ENCODE measurements at regions not wholly inside any gene's neighbourhood (a gene's known extent, or its start where the extent isn't known, plus 50 kb on each side); places are given as distances from the start of the nearest gene placed in this dataset.

DNA sequence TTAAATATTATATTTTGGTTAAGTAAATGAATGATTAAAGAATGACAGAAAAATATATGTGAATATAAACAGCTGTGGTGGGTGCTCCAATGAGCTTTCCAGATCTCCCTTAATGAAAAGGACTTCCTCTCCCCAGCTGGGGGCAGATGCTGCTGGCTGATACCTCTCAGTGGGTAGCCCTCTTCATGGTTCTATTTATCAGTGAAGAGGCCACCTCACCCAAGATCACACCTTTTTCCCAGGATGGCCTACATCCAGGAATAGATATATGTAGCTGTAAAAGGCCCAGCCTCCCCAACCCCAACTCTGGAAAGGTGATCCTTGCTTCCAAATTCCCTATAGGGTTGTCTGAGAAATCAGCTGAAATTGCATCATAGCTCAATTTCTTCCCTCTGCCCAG is 135.2 kb upstream of the ACVR2A start:
- Histone ChIP-seq H3K36me3 (ENCODE audit: insufficient read depth, low read length) (no peaks in the 10 kb centered on the region), H3K9me3 (replicated peaks; ENCODE audit: low read length) (no peaks in the 10 kb centered on the region), H3K9ac (ENCODE audit: low read depth, low read length) (no peak overlapping the region), H3K4me2 (ENCODE audit: low read length) (no peak overlapping the region), H3K4me3 (ENCODE audit: low read length) (no peak overlapping the region), H3K4me1 (ENCODE audit: control insufficient read depth, insufficient read depth, low read length) (peaks cover 5% of the 10 kb centered on the region), H3K27me3 (ENCODE audit: control insufficient read depth, insufficient read depth, low read length) (no peaks in the 10 kb centered on the region)

- Histone ChIP-seq H3K4me1 (ENCODE audit: control insufficient read depth, insufficient read depth, low read length) (no peaks in the 10 kb centered on the region), H3K4me2 (ENCODE audit: low read length) (no peak overlapping the region), H3K9ac (ENCODE audit: low read depth, low read length) (no peak overlapping the region), H3K4me3 (ENCODE audit: low read length) (no peak overlapping the region), H3K9me3 (replicated peaks; ENCODE audit: low read length) (no peaks in the 10 kb centered on the region), H3K36me3 (ENCODE audit: insufficient read depth, low read length) (no peaks in the 10 kb centered on the region), H3K27me3 (ENCODE audit: control insufficient read depth, insufficient read depth, low read length) (no peaks in the 10 kb centered on the region)
Observed at GRCh38 chr2:147703171-147703570, 141.7 kb upstream of the ACVR2A start.

DNA sequence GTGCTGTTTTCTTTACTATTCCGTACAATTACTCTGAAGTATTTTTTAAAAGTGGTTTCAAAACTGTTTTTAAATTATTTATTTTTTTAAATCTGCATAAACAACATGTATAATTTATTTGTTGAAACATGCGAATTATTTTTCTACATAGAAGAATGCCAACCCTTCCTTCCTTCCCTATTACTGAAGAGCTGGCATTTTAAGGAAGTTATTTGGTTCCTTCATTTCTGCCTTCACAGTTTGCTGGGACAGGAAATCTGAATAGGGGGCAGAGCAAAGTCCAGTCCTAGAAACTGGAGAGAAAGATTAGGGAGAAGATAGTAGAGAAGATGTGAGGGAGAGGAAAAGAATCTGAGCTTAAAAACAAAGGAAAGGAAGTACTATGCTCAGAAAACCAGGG is 146.7 kb upstream of the ACVR2A start:
- no peak overlapping the region for H3K4me2 ChIP-seq (ENCODE audit: low read length)
- no peaks in the 10 kb centered on the region for H3K36me3 ChIP-seq (ENCODE audit: insufficient read depth, low read length)
- H3K9ac ChIP-seq (ENCODE audit: low read depth, low read length): no peak overlapping the region
- H3K27me3 ChIP-seq (ENCODE audit: control insufficient read depth, insufficient read depth, low read length): no peaks in the 10 kb centered on the region
- H3K9me3 ChIP-seq (replicated peaks; ENCODE audit: low read length): no peaks in the 10 kb centered on the region
- H3K4me1 ChIP-seq (ENCODE audit: control insufficient read depth, insufficient read depth, low read length): no peaks in the 10 kb centered on the region
- H3K4me3 ChIP-seq (ENCODE audit: low read length): no peak overlapping the region

GRCh38 chr2:147696426-147696825 is 148.4 kb upstream of the ACVR2A start:
- Histone ChIP-seq H3K4me3 (ENCODE audit: low read length) (no peak overlapping the region), H3K9ac (ENCODE audit: low read depth, low read length) (no peak overlapping the region), H3K27me3 (ENCODE audit: control insufficient read depth, insufficient read depth, low read length) (no peaks in the 10 kb centered on the region), H3K36me3 (ENCODE audit: insufficient read depth, low read length) (no peaks in the 10 kb centered on the region), H3K4me2 (ENCODE audit: low read length) (no peak overlapping the region), H3K4me1 (ENCODE audit: control insufficient read depth, insufficient read depth, low read length) (no peaks in the 10 kb centered on the region), H3K9me3 (replicated peaks; ENCODE audit: low read length) (no peaks in the 10 kb centered on the region)

DNA sequence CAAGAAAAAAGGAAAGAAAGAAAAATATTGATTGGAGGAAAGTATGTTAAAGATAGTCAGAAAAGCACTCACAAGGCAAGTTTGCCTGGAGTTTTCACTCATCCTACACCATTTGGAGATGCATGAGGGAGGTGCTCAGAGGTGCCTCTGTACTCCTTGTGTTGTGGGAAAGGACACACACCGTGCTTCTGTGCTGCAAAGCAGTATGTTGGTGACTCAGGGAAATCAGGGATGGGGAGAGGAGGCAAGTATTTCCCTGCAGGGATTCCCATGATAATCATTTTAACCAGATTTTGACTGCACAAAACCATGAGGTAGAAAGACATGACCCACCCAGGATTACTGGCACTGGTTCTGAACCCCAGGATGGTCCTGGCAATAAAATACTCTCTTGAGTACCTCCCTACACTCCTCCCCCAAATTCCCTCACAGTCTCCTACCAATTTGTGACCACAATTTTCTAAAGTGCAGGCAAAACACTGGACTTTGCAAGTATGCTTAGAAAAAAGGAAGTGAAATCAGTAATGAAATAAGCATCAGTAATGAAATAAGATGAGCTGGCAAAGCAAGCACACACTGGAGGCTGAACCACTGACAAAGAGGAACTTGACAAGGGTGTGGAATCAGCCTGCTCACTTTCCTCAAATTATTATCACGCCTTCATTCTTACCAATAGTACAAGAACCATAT is 155.5 kb upstream of the ACVR2A start:
- Histone ChIP-seq H3K27me3 (ENCODE audit: control insufficient read depth, insufficient read depth, low read length) (no peaks in the 10 kb centered on the region), H3K36me3 (ENCODE audit: insufficient read depth, low read length) (no peaks in the 10 kb centered on the region), H3K9me3 (replicated peaks; ENCODE audit: low read length) (no peaks in the 10 kb centered on the region), H3K4me2 (ENCODE audit: low read length) (no peak overlapping the region), H3K9ac (ENCODE audit: low read depth, low read length) (no peak overlapping the region), H3K4me3 (ENCODE audit: low read length) (no peak overlapping the region), H3K4me1 (ENCODE audit: control insufficient read depth, insufficient read depth, low read length) (no peaks in the 10 kb centered on the region)

DNA sequence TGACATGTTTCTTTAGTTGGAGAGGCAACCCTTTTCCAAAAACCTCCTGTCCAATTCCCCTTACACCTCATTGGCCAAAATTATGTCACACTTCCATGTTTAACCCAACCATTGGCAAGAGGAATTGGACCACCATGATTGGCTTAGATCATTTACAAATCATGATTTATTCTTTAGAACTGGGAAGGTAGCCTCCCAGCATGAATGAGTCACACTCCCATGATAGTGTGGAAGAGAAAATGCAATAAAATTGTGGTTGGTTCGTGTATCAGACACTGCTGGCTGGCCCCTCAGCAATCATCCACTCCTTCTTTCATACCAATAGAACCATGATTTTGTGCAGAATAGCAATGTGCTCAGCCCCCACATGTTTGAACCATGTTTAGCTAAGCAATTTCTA is 156.6 kb upstream of the ACVR2A start:
- H3K9ac ChIP-seq (ENCODE audit: low read depth, low read length): no peak overlapping the region
- H3K9me3 ChIP-seq (replicated peaks; ENCODE audit: low read length): no peaks in the 10 kb centered on the region
- no peak overlapping the region for H3K4me3 ChIP-seq (ENCODE audit: low read length)
- no peaks in the 10 kb centered on the region for H3K36me3 ChIP-seq (ENCODE audit: insufficient read depth, low read length)
- no peak overlapping the region for H3K4me2 ChIP-seq (ENCODE audit: low read length)
- H3K4me1 ChIP-seq (ENCODE audit: control insufficient read depth, insufficient read depth, low read length): no peaks in the 10 kb centered on the region
- H3K27me3 ChIP-seq (ENCODE audit: control insufficient read depth, insufficient read depth, low read length): no peaks in the 10 kb centered on the region

DNA sequence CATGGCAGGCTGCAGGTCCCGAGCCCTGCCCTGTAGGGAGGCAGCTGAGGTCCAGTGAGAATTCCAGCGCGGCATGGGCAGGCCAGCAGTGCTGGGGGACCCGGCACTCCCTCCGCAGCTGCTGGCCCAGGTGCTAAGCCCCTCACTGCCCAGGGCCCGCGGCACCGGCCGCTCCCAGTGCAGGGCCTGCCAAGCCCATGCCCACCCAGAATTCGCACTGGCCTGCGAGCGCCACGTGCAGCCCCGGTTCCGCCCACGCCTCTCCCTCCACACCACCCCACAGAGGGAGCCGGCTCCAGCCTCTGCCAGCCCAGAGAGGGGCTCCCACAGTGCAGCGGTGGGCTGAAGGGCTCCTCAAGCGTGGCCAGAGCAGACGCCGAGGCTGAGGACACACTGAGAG is 158.5 kb upstream of the ACVR2A start:
- H3K9me3 ChIP-seq (replicated peaks; ENCODE audit: low read length): no peaks in the 10 kb centered on the region
- no peaks in the 10 kb centered on the region for H3K4me1 ChIP-seq (ENCODE audit: control insufficient read depth, insufficient read depth, low read length)
- no peaks in the 10 kb centered on the region for H3K36me3 ChIP-seq (ENCODE audit: insufficient read depth, low read length)
- no peak overlapping the region for H3K9ac ChIP-seq (ENCODE audit: low read depth, low read length)
- no peak overlapping the region for H3K4me3 ChIP-seq (ENCODE audit: low read length)
- H3K4me2 ChIP-seq (ENCODE audit: low read length): no peak overlapping the region
- no peaks in the 10 kb centered on the region for H3K27me3 ChIP-seq (ENCODE audit: control insufficient read depth, insufficient read depth, low read length)

DNA sequence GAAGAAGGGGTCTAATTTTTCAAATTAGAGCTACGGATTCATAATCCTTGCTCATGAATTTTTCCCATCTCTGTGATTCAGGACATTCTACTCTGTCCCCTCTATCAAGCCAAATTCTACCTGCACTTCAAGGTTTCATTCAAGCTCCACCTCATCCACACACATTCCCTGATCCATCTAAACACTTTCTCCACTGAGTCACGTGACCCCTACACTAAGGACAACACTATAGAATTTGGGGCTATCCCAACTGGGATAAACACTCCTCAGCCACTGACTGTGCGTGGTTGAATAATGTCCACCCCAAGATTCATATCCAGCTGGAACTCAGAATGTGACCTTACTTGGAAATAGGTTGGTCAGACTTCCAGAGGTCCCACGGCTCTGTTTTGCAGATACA is 159.9 kb upstream of the ACVR2A start:
- no peaks in the 10 kb centered on the region for H3K27me3 ChIP-seq (ENCODE audit: control insufficient read depth, insufficient read depth, low read length)
- no peaks in the 10 kb centered on the region for H3K9me3 ChIP-seq (replicated peaks; ENCODE audit: low read length)
- no peak overlapping the region for H3K4me2 ChIP-seq (ENCODE audit: low read length)
- H3K36me3 ChIP-seq (ENCODE audit: insufficient read depth, low read length): no peaks in the 10 kb centered on the region
- no peak overlapping the region for H3K9ac ChIP-seq (ENCODE audit: low read depth, low read length)
- no peak overlapping the region for H3K4me3 ChIP-seq (ENCODE audit: low read length)
- H3K4me1 ChIP-seq (ENCODE audit: control insufficient read depth, insufficient read depth, low read length): no peaks in the 10 kb centered on the region

- no peaks in the 10 kb centered on the region for H3K9me3 ChIP-seq (replicated peaks; ENCODE audit: low read length)
- H3K4me2 ChIP-seq (ENCODE audit: low read length): no peak overlapping the region
- no peaks in the 10 kb centered on the region for H3K4me1 ChIP-seq (ENCODE audit: control insufficient read depth, insufficient read depth, low read length)
- no peaks in the 10 kb centered on the region for H3K27me3 ChIP-seq (ENCODE audit: control insufficient read depth, insufficient read depth, low read length)
- H3K36me3 ChIP-seq (ENCODE audit: insufficient read depth, low read length): no peaks in the 10 kb centered on the region
- H3K4me3 ChIP-seq (ENCODE audit: low read length): no peak overlapping the region
- no peak overlapping the region for H3K9ac ChIP-seq (ENCODE audit: low read depth, low read length)
Observed at GRCh38 chr2:147683380-147683779, 161.4 kb upstream of the ACVR2A start.

DNA sequence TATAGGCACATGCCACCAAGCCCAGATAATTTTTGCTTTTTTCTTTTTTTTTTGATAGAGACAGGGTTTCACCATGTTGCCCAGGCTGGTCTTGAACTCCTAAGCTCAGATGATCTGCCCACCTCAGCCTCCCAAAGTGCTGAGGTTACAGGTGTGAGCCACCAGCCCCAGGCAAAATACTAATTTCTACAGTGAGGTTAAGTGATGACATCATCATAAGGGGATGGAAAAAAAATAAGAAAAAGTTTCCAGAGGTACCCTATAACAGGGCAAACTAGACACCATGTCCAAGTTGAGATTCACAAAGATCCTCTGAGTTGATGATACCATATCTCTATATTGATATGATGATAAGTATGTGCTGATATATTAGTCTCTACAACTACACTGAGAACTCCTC is 163.7 kb upstream of the ACVR2A start:
- Histone ChIP-seq H3K36me3 (ENCODE audit: insufficient read depth, low read length) (no peaks in the 10 kb centered on the region), H3K4me3 (ENCODE audit: low read length) (no peak overlapping the region), H3K27me3 (ENCODE audit: control insufficient read depth, insufficient read depth, low read length) (no peaks in the 10 kb centered on the region)

GRCh38 chr2:147679955-147680531 is 164.8 kb upstream of the ACVR2A start:
- Histone ChIP-seq H3K36me3 (ENCODE audit: insufficient read depth, low read length) (no peaks in the 10 kb centered on the region), H3K4me1 (ENCODE audit: control insufficient read depth, insufficient read depth, low read length) (no peaks in the 10 kb centered on the region), H3K27me3 (ENCODE audit: control insufficient read depth, insufficient read depth, low read length) (no peaks in the 10 kb centered on the region), H3K4me3 (ENCODE audit: low read length) (no peak overlapping the region), H3K9me3 (replicated peaks; ENCODE audit: low read length) (no peaks in the 10 kb centered on the region), H3K4me2 (ENCODE audit: low read length) (no peak overlapping the region), H3K9ac (ENCODE audit: low read depth, low read length) (no peak overlapping the region)

More for the DNA sequence above, 163.7 kb upstream of the ACVR2A start:
- Histone ChIP-seq H3K4me1 (ENCODE audit: control insufficient read depth, insufficient read depth, low read length) (no peaks in the 10 kb centered on the region), H3K9ac (ENCODE audit: low read depth, low read length) (no peak overlapping the region), H3K9me3 (replicated peaks; ENCODE audit: low read length) (no peaks in the 10 kb centered on the region), H3K4me2 (ENCODE audit: low read length) (no peak overlapping the region)

Data from skeletal muscle satellite cell (primary cell).